ENCODE measurements at regions not wholly inside any gene's neighbourhood (a gene's known extent, or its start where the extent isn't known, plus 50 kb on each side); places are given as distances from the start of the nearest gene placed in this dataset.

- no peaks in the 10 kb centered on the region for H3K9me3 ChIP-seq
- no peak for TF ChIP-seq CTCF (IDR thresholded peaks at IDR 0.05)
- DNase-seq (no peak), ATAC-seq (no peak)
- intact Hi-C loops (cut with DNase I, micrococcal nuclease): no loop called here
- H3K4me3 ChIP-seq: no peak overlapping the region
- H3K4me1 ChIP-seq (ENCODE audit: low read depth): no peaks in the 10 kb centered on the region
- no peaks in the 10 kb centered on the region for H3K36me3 ChIP-seq (ENCODE audit: low read depth)
These were observed 440.0 kb upstream of the NOX3 start for GRCh38 chr6:155895641-155896040.

GRCh38 chr6:155894758-155895157, 439.1 kb upstream of the NOX3 start:
- TF ChIP-seq CTCF (IDR thresholded peaks at IDR 0.05): no peak
- intact Hi-C loops (cut with DNase I, micrococcal nuclease): no loop called here
- ATAC-seq (no peak), DNase-seq (no peak)
- no peaks in the 10 kb centered on the region for H3K36me3 ChIP-seq (ENCODE audit: low read depth)
- H3K9me3 ChIP-seq: no peaks in the 10 kb centered on the region
- no peak overlapping the region for H3K4me3 ChIP-seq
- no peaks in the 10 kb centered on the region for H3K4me1 ChIP-seq (ENCODE audit: low read depth)

- Histone ChIP-seq H3K36me3 (ENCODE audit: low read depth) (no peaks in the 10 kb centered on the region), H3K4me1 (ENCODE audit: low read depth) (no peaks in the 10 kb centered on the region), H3K4me3 (no peak overlapping the region), H3K9me3 (no peaks in the 10 kb centered on the region)
- no peak for DNase-seq
- intact Hi-C loops (cut with DNase I, micrococcal nuclease): no loop called here
- no peak for TF ChIP-seq CTCF (IDR thresholded peaks at IDR 0.05)
- no peak for ATAC-seq
These were observed 438.6 kb upstream of the NOX3 start for GRCh38 chr6:155894262-155894661.

GRCh38 chr6:155890409-155890808, 434.8 kb upstream of the NOX3 start:
- H3K36me3 ChIP-seq (ENCODE audit: low read depth): no peaks in the 10 kb centered on the region
- intact Hi-C loops (cut with DNase I, micrococcal nuclease): no loop called here
- ATAC-seq: peak; percentile 67
- DNase-seq: no peak
- no peak overlapping the region for H3K4me3 ChIP-seq
- H3K4me1 ChIP-seq (ENCODE audit: low read depth): no peaks in the 10 kb centered on the region
- TF ChIP-seq CTCF (IDR thresholded peaks at IDR 0.05): no peak
- no peaks in the 10 kb centered on the region for H3K9me3 ChIP-seq

GRCh38 chr6:155889410-155889809, 433.8 kb upstream of the NOX3 start:
- intact Hi-C loops (cut with DNase I, micrococcal nuclease): no loop called here

More at GRCh38 chr6:155889410-155889809, 433.8 kb upstream of the NOX3 start:
- H3K4me1 ChIP-seq (ENCODE audit: low read depth): no peaks in the 10 kb centered on the region
- peak in 1 of 3 donors; percentile 8 for DNase-seq
- no peaks in the 10 kb centered on the region for H3K9me3 ChIP-seq
- no peak for ATAC-seq
- no peak overlapping the region for H3K4me3 ChIP-seq
- H3K36me3 ChIP-seq (ENCODE audit: low read depth): no peaks in the 10 kb centered on the region
- TF ChIP-seq CTCF (IDR thresholded peaks at IDR 0.05): no peak

Data from mucosa of descending colon (tissue), 3 donors.